ENCODE measurements at regions not wholly inside any gene's neighbourhood (a gene's known extent, or its start where the extent isn't known, plus 50 kb on each side); places are given as distances from the start of the nearest gene placed in this dataset.

DNA sequence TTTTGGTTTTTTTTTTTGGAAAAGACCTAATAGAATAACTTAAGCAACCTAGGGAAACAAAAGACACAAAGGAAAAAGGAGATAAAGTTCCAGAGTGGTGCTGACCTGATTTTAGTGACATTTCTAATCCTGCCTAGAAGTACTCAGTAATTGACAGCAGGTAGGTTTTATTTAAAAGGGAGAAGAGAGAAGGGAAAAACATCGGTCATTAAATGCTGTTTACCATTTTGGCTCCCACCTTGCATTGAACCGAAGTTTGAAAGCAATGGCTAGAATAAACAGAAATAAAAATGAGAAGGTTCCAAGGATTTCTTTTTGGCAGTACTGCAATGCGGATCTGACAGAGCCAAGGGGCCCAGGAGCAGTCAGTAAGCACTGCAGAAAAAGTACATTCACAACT, 115.8 kb upstream of the MAOA start:
- TF ChIP-seq, protein P1, sequence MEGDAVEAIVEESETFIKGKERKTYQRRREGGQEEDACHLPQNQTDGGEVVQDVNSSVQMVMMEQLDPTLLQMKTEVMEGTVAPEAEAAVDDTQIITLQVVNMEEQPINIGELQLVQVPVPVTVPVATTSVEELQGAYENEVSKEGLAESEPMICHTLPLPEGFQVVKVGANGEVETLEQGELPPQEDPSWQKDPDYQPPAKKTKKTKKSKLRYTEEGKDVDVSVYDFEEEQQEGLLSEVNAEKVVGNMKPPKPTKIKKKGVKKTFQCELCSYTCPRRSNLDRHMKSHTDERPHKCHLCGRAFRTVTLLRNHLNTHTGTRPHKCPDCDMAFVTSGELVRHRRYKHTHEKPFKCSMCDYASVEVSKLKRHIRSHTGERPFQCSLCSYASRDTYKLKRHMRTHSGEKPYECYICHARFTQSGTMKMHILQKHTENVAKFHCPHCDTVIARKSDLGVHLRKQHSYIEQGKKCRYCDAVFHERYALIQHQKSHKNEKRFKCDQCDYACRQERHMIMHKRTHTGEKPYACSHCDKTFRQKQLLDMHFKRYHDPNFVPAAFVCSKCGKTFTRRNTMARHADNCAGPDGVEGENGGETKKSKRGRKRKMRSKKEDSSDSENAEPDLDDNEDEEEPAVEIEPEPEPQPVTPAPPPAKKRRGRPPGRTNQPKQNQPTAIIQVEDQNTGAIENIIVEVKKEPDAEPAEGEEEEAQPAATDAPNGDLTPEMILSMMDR (IDR thresholded peaks at IDR 0.05; ENCODE audit: low read depth, low read length, missing input control): no peak
- TF ChIP-seq, protein P2, sequence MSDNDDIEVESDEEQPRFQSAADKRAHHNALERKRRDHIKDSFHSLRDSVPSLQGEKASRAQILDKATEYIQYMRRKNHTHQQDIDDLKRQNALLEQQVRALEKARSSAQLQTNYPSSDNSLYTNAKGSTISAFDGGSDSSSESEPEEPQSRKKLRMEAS (IDR thresholded peaks at IDR 0.05): no peak
- TF ChIP-seq, protein P3, sequence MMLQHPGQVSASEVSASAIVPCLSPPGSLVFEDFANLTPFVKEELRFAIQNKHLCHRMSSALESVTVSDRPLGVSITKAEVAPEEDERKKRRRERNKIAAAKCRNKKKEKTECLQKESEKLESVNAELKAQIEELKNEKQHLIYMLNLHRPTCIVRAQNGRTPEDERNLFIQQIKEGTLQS (IDR thresholded peaks at IDR 0.05): no peak
- TF ChIP-seq YY1 (IDR thresholded peaks at IDR 0.05): no peak
- TF ChIP-seq, protein P4, sequence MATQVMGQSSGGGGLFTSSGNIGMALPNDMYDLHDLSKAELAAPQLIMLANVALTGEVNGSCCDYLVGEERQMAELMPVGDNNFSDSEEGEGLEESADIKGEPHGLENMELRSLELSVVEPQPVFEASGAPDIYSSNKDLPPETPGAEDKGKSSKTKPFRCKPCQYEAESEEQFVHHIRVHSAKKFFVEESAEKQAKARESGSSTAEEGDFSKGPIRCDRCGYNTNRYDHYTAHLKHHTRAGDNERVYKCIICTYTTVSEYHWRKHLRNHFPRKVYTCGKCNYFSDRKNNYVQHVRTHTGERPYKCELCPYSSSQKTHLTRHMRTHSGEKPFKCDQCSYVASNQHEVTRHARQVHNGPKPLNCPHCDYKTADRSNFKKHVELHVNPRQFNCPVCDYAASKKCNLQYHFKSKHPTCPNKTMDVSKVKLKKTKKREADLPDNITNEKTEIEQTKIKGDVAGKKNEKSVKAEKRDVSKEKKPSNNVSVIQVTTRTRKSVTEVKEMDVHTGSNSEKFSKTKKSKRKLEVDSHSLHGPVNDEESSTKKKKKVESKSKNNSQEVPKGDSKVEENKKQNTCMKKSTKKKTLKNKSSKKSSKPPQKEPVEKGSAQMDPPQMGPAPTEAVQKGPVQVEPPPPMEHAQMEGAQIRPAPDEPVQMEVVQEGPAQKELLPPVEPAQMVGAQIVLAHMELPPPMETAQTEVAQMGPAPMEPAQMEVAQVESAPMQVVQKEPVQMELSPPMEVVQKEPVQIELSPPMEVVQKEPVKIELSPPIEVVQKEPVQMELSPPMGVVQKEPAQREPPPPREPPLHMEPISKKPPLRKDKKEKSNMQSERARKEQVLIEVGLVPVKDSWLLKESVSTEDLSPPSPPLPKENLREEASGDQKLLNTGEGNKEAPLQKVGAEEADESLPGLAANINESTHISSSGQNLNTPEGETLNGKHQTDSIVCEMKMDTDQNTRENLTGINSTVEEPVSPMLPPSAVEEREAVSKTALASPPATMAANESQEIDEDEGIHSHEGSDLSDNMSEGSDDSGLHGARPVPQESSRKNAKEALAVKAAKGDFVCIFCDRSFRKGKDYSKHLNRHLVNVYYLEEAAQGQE (IDR thresholded peaks at IDR 0.05): no peak
- TF ChIP-seq, protein P5, sequence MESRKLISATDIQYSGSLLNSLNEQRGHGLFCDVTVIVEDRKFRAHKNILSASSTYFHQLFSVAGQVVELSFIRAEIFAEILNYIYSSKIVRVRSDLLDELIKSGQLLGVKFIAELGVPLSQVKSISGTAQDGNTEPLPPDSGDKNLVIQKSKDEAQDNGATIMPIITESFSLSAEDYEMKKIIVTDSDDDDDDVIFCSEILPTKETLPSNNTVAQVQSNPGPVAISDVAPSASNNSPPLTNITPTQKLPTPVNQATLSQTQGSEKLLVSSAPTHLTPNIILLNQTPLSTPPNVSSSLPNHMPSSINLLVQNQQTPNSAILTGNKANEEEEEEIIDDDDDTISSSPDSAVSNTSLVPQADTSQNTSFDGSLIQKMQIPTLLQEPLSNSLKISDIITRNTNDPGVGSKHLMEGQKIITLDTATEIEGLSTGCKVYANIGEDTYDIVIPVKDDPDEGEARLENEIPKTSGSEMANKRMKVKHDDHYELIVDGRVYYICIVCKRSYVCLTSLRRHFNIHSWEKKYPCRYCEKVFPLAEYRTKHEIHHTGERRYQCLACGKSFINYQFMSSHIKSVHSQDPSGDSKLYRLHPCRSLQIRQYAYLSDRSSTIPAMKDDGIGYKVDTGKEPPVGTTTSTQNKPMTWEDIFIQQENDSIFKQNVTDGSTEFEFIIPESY (IDR thresholded peaks at IDR 0.05): no peak

Measured in liver (tissue), 3 donors.